NCI-H2107 treated with DMSO at 0.1 percent for 48 hours (cell line): ENCODE measurements at regions not wholly inside any gene's neighbourhood (a gene's known extent, or its start where the extent isn't known, plus 50 kb on each side); places are given as distances from the start of the nearest gene placed in this dataset.
"Not testable (repeated sequence)": the region's sequence is repeated elsewhere in the genome, so short reads cannot be mapped to it uniquely, and the experiment has no call there.

Source experiments
- DNase-seq: peaks from one replicate; lab custom pipeline; 2025; ENCODE audit not compliant: unreplicated experiment; lab: John Stamatoyannopoulos, UW

- DNase-seq, result no peak
Observed at GRCh38 chr2:199040522-199040921, 417.2 kb downstream of the SATB2 start.

- not testable (repeated sequence) for DNase-seq
Observed at GRCh38 chr2:199033761-199034160, 424.0 kb downstream of the SATB2 start.

GRCh38 chr2:199025146-199025545 is 432.6 kb downstream of the SATB2 start:
- no peak for DNase-seq

- no peak for DNase-seq
Observed at GRCh38 chr2:199024224-199024623, 433.5 kb downstream of the SATB2 start.

- peak; percentile 26 for DNase-seq
Observed at GRCh38 chr2:199019898-199020507, 437.7 kb downstream of the SATB2 start.

GRCh38 chr2:199018826-199019225 is 438.9 kb downstream of the SATB2 start:
- DNase-seq, result no peak

- no peak for DNase-seq
Observed at GRCh38 chr2:199015072-199015471, 442.7 kb downstream of the SATB2 start.

GRCh38 chr2:199014226-199014625 is 443.5 kb downstream of the SATB2 start:
- no peak for DNase-seq

- DNase-seq, result no peak
Observed at GRCh38 chr2:199011908-199012307, 445.8 kb downstream of the SATB2 start.

- no peak for DNase-seq
Observed at GRCh38 chr2:198994678-198995077, 463.1 kb downstream of the SATB2 start.

- no peak for DNase-seq
Observed at GRCh38 chr2:198991431-198991830, 466.3 kb downstream of the SATB2 start.

- no peak for DNase-seq
Observed at GRCh38 chr2:198975779-198976178, 482.0 kb downstream of the SATB2 start.

- DNase-seq, result no peak
Observed at GRCh38 chr2:198973785-198974184, 484.0 kb downstream of the SATB2 start.

- DNase-seq, result no peak
Observed at GRCh38 chr2:198973181-198973580, 484.6 kb downstream of the SATB2 start.

- no peak for DNase-seq
Observed at GRCh38 chr2:198968545-198968944, 489.2 kb downstream of the SATB2 start.

GRCh38 chr2:198966269-198966668 is 491.5 kb downstream of the SATB2 start:
- no peak for DNase-seq

GRCh38 chr2:198961547-198961946 is 496.2 kb downstream of the SATB2 start:
- DNase-seq, result no peak

- no peak for DNase-seq
Observed at GRCh38 chr2:198957181-198957580, 500.6 kb downstream of the SATB2 start.

- DNase-seq, result no peak
Observed at GRCh38 chr2:198953328-198953727, 504.4 kb downstream of the SATB2 start.

GRCh38 chr2:198950803-198951202 is 506.9 kb downstream of the SATB2 start:
- no peak for DNase-seq

GRCh38 chr2:198945496-198945895 is 512.2 kb downstream of the SATB2 start:
- no peak for DNase-seq

GRCh38 chr2:198930170-198930569 is 527.6 kb downstream of the SATB2 start:
- DNase-seq, result no peak

GRCh38 chr2:198928026-198928425 is 529.7 kb downstream of the SATB2 start:
- no peak for DNase-seq
